PC-3 (cell line): ENCODE measurements at regions not wholly inside any gene's neighbourhood (a gene's known extent, or its start where the extent isn't known, plus 50 kb on each side); places are given as distances from the start of the nearest gene placed in this dataset.

ENCODE experiments used
- ATAC-seq: fragments of 200-7000 bp; cut with Tn5 transposase; 2 replicates; pipeline ENCODE4 v1.9.1; 2020; ENCODE audit warnings: mild to moderate bottlenecking, moderate library complexity
- BruUV-seq: library from RNA; stranded (reverse); fragments of 400-500 nt; replicated peaks from 2 replicates; lab custom pipeline; 2021; lab: Mats Ljungman, UMichigan
- CTCF ChIA-PET: fragments of 300-600 bp; sonication (Branson Sonifier 250); formaldehyde crosslinking; loops from one replicate; lab custom pipeline; 2022; ENCODE audit warnings: antibody characterized with exemption; lab: Charles Lee
- POLR2A ChIA-PET: fragments of 300-600 bp; sonication (Branson Sonifier 250); formaldehyde crosslinking; loops from one replicate; lab custom pipeline; 2022; ENCODE audit warnings: antibody characterized with exemption; ENCODE audit not compliant: unreplicated experiment; lab: Charles Lee
- DNase-seq: peaks from one replicate; pipeline ENCODE4 v3.0.0-alpha.2; 2015
- H2AFZ ChIP-seq: fragments of 300-600 bp; sonication (generic); 2 replicates; pipeline ENCODE4 v1.6.0; 2016; ENCODE audit warnings: antibody characterized with exemption, low read length
- H3F3A ChIP-seq: fragments of 300-600 bp; sonication (generic); one replicate; pipeline ENCODE4 v1.6.0; 2017; ENCODE audit warnings: antibody characterized with exemption, low read length, control low read depth, mild to moderate bottlenecking; ENCODE audit not compliant: unreplicated experiment
- H3K27ac ChIP-seq: fragments of 300-600 bp; sonication (generic); 2 replicates; pipeline ENCODE4 v1.5.1; 2016; ENCODE audit warnings: mild to moderate bottlenecking, low read length
- H3K27me3 ChIP-seq: fragments of 300-600 bp; sonication (generic); 2 replicates; pipeline ENCODE4 v1.6.1; 2016; ENCODE audit warnings: low read length, mixed read lengths
- H3K36me3 ChIP-seq: fragments of 300-600 bp; sonication (generic); 2 replicates; pipeline ENCODE4 v1.6.1; 2016; ENCODE audit warnings: low read depth, mixed run types, low read length, mixed read lengths
- H3K4me1 ChIP-seq: fragments of 300-600 bp; sonication (generic); 2 replicates; pipeline ENCODE4 v1.5.1; 2016; ENCODE audit warnings: low read length; ENCODE audit not compliant: insufficient read depth
- H3K4me2 ChIP-seq: fragments of 300-600 bp; sonication (generic); 2 replicates; pipeline ENCODE4 v1.6.0; 2016; ENCODE audit warnings: low read length
- H3K4me3 ChIP-seq: fragments of 300-600 bp; sonication (generic); 2 replicates; pipeline ENCODE4 v1.5.1; 2016; ENCODE audit warnings: mild to moderate bottlenecking, low read length, mixed read lengths
- H3K79me2 ChIP-seq: fragments of 300-600 bp; sonication (generic); 2 replicates; pipeline ENCODE4 v1.6.1; 2017; ENCODE audit warnings: low read length, mixed read lengths
- H3K9ac ChIP-seq: fragments of 300-600 bp; sonication (generic); 2 replicates; pipeline ENCODE4 v1.6.0; 2016; ENCODE audit warnings: mild to moderate bottlenecking, low read length
- H3K9me2 ChIP-seq: fragments of 300-600 bp; sonication (generic); replicated peaks from 2 replicates; pipeline ENCODE4 v1.6.1; 2016; ENCODE audit warnings: mixed run types, low read length, mixed read lengths
- H3K9me3 ChIP-seq: fragments of 300-600 bp; sonication (generic); 2 replicates; pipeline ENCODE4 v1.6.1; 2016; ENCODE audit warnings: low read length, mixed read lengths
- H4K20me1 ChIP-seq: fragments of 300-600 bp; sonication (generic); 2 replicates; pipeline ENCODE4 v1.6.1; 2016; ENCODE audit warnings: low read length, mixed read lengths
- CTCF ChIP-seq: fragments of 300-600 bp; sonication (generic); conservative IDR thresholded peaks from 2 replicates; pipeline ENCODE4 v1.5.1; 2017; ENCODE audit warnings: antibody characterized with exemption, low read depth, mild to moderate bottlenecking, low read length
- EZH2 ChIP-seq: fragments of 300-600 bp; sonication (generic); IDR thresholded peaks from one replicate; pipeline ENCODE4 v1.6.1; 2017; ENCODE audit warnings: antibody characterized with exemption, mild to moderate bottlenecking, low read length; ENCODE audit not compliant: unreplicated experiment
- EZH2phosphoT487 ChIP-seq: fragments of 300-600 bp; sonication (generic); IDR thresholded peaks from 2 replicates; pipeline ENCODE4 v1.6.1; 2018; ENCODE audit warnings: mild to moderate bottlenecking, antibody characterized with exemption, low read length, borderline replicate concordance
- intact Hi-C: fragments of 100-400 bp; cut with micrococcal nuclease; formaldehyde crosslinking; loops from 2 replicates; pipeline ENCODE4 v1.9.0; 2023

- CTCF ChIA-PET = interaction anchor here (0.5 kb wide), 1 partner anchor 278 kb away, joined by 3 read pairs; no protein-coding TSS in a partner anchor
- ATAC-seq (no peak), DNase-seq (no peak)
- Histone ChIP-seq H3F3A (no peaks in the 10 kb centered on the region), H4K20me1 (no peaks in the 10 kb centered on the region), H3K4me2 (no peak overlapping the region), H3K4me1 (no peaks in the 10 kb centered on the region), H2AFZ (no peak overlapping the region), H3K79me2 (no peaks in the 10 kb centered on the region), H3K27ac (no peak overlapping the region), H3K9me3 (no peaks in the 10 kb centered on the region), H3K4me3 (no peak overlapping the region), H3K9me2 (no peaks in the 10 kb centered on the region), H3K36me3 (no peaks in the 10 kb centered on the region), H3K27me3 (peaks cover 16% of the 10 kb centered on the region; the same call in 1 of the 2 replicates), H3K9ac (no peak overlapping the region)
- POLR2A ChIA-PET = no interaction called here
- intact Hi-C loops = no loop called here
- no peak for TF ChIP-seq EZH2
- TF ChIP-seq CTCF = no peak
- TF ChIP-seq EZH2phosphoT487 = no peak
- BruUV-seq = no TSS peak
These were observed 347.0 kb upstream of the SLC30A5 start for GRCh38 chr5:68746643-68747420.

GRCh38 chr5:68747521-68747920 is 346.3 kb upstream of the SLC30A5 start:
- H2AFZ ChIP-seq = no peak overlapping the region
- no peaks in the 10 kb centered on the region for H3F3A ChIP-seq
- no peaks in the 10 kb centered on the region for H3K9me3 ChIP-seq
- no peaks in the 10 kb centered on the region for H3K9me2 ChIP-seq
- H3K27ac ChIP-seq = no peak overlapping the region
- H3K79me2 ChIP-seq = no peaks in the 10 kb centered on the region
- no peaks in the 10 kb centered on the region for H4K20me1 ChIP-seq
- peaks cover 16% of the 10 kb centered on the region; the same call in 1 of the 2 replicates for H3K27me3 ChIP-seq
- H3K4me3 ChIP-seq = no peak overlapping the region
- no peak overlapping the region for H3K4me2 ChIP-seq
- no TSS peak for BruUV-seq
- no peak overlapping the region for H3K9ac ChIP-seq
- POLR2A ChIA-PET = no interaction called here
- no peak for ATAC-seq
- no peaks in the 10 kb centered on the region for H3K36me3 ChIP-seq
- no peaks in the 10 kb centered on the region for H3K4me1 ChIP-seq
- DNase-seq = no peak
- TF ChIP-seq CTCF = no peak
- TF ChIP-seq EZH2phosphoT487 = no peak
- TF ChIP-seq EZH2 = no peak
- CTCF ChIA-PET = interaction anchor here (0.5 kb wide), 1 partner anchor 277 kb away, joined by 3 read pairs; no protein-coding TSS in a partner anchor
- intact Hi-C loops = no loop called here

GRCh38 chr5:68748101-68748500 is 345.7 kb upstream of the SLC30A5 start:
- H3K9me2 ChIP-seq = no peaks in the 10 kb centered on the region
- ChIA-PET CTCF (no interaction called here), POLR2A (interaction anchor here (0.6 kb wide), 1 partner anchor 99 kb away, joined by 16 read pairs; no protein-coding TSS in a partner anchor)
- no peaks in the 10 kb centered on the region for H4K20me1 ChIP-seq
- no peak for DNase-seq
- H3K27me3 ChIP-seq = peaks cover 16% of the 10 kb centered on the region; the same call in 1 of the 2 replicates
- ATAC-seq = no peak
- no peaks in the 10 kb centered on the region for H3K36me3 ChIP-seq
- no peaks in the 10 kb centered on the region for H3K9me3 ChIP-seq
- intact Hi-C loops = no loop called here
- no peak overlapping the region for H2AFZ ChIP-seq
- no peak overlapping the region for H3K9ac ChIP-seq
- H3K4me1 ChIP-seq = no peaks in the 10 kb centered on the region
- TF ChIP-seq EZH2 (no peak), CTCF (no peak), EZH2phosphoT487 (no peak)
- H3K27ac ChIP-seq = no peak overlapping the region
- no peaks in the 10 kb centered on the region for H3K79me2 ChIP-seq
- no TSS peak for BruUV-seq
- no peak overlapping the region for H3K4me2 ChIP-seq
- no peak overlapping the region for H3K4me3 ChIP-seq
- H3F3A ChIP-seq = no peaks in the 10 kb centered on the region
